Fibroblast of upper back skin (primary cell): ENCODE measurements at regions not wholly inside any gene's neighbourhood (a gene's known extent, or its start where the extent isn't known, plus 50 kb on each side); places are given as distances from the start of the nearest gene placed in this dataset.
"Not testable (repeated sequence)": the region's sequence is repeated elsewhere in the genome, so short reads cannot be mapped to it uniquely, and the experiment has no call there.

Experiments
- DNase-seq: peaks from one replicate; pipeline ENCODE4 v3.0.0-alpha.2; 2013

DNA sequence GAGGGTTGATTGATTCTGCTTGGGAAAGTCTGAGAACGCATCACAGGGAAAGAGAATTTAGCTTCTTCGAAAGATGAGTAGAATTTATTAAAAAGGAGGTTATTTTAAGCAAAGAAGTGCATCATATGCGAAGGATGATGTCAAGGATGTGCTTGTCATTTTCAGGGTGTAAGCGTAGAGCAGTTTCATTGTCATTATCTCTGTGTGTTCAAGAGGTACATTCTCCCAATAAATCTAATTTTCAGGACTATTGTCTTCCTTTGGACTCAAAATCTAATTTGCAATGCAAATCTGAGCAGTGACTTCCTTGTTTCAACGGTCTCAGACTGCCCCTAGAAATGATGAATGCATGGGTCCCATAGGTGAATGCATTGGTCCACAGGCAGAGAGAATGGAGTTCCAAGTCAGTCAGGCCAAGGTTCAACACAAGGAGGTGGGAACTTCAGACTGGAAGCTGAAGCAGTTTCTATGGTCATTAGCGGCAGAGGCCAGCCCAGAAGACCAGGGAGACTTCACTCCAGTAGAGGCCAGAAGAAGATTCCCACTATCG is 99.8 kb downstream of the CDC42EP3 start:
- DNase-seq, result no peak

DNA sequence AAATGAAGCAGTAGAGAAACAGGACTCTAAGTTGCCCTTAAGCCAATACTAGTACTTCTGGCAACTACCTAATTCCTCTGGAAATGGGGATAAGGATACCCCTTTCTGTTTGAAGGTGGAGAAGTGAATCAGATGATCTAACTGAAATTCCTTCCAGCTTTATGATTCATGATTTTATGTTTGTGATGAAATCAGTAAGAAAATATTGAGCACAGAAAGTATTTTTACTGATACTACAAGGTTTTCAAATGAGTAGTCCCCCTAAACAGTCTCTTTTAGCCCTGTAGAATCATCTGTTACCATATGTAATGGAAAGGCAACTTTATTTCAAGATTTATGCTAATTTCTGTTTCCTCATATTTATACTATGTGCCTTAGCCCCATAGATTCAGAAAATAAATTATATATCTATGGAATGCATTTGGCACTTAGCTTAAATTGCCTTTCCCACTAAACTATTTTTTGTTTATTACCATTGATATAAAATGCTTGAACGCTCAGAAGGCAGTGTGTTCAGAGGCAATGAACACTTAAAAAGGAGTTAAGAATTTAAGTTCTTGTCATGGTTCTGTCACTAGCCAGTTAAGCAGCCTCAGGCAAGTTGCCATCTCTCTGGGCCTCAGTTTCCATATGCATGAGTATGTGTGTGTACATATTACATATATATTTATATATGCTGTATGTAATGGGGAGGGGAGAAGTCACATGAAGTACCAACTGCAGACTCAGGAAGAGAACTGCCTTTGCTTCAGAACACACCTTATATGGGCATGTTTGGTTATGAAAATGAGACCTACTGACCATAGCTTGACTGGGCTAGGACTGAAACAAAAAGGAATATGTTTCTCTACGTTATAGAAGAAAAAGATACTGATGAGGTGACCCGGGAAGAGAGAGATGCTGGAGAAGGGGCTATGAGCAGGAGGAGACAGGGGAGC is 97.7 kb downstream of the CDC42EP3 start:
- DNase-seq, result peak; percentile 74

- no peak for DNase-seq
Observed at GRCh38 chr2:37575780-37576179, 95.7 kb downstream of the CDC42EP3 start.

DNA sequence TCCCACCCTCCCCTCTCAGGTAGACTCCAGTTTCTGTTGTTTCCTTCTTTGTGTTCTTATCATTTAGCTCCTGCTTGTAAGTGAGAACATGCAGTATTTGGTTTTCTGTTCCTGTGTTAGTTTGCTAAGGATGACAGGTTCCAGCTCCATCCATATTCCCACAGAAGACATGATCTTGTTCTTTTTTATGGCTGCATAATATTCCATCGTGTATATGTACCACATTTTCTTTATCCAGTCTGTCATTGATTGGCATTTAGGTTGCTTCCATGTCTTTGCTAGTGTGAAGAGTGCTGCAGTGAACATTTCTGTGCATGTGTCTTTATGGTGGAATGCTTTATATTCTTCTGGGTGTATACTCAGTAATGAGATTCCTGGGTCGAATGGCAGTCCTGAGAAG is 95.2 kb downstream of the CDC42EP3 start:
- not testable (repeated sequence) for DNase-seq

- no peak for DNase-seq
Observed at GRCh38 chr2:37576831-37577230, 94.6 kb downstream of the CDC42EP3 start.

DNA sequence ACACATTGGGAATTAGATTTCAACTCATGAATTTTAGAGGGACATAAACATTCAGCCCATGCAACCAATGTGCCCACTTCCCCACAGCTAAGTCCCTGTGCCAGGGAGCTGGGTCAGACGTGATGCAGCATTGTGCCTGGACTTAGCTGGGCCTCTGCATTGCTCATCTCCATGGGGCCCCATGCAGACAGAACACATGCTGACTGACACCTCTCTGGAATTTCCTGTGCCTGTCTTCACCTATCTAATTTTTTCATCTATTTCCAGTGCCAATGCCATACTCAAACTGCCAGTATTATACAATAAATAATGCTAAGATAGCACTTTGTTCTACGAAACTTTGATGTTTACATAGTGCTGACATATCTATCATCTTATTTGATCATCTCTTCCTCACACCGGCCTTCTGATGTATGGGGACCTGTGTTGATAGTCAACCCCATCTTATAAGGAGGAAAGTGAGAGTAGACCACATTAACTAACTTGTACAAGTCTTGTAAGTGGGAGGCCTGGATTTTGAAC is 92.2 kb downstream of the CDC42EP3 start:
- DNase-seq, result no peak

GRCh38 chr2:37579949-37580348 is 91.5 kb downstream of the CDC42EP3 start:
- not testable (repeated sequence) for DNase-seq

DNA sequence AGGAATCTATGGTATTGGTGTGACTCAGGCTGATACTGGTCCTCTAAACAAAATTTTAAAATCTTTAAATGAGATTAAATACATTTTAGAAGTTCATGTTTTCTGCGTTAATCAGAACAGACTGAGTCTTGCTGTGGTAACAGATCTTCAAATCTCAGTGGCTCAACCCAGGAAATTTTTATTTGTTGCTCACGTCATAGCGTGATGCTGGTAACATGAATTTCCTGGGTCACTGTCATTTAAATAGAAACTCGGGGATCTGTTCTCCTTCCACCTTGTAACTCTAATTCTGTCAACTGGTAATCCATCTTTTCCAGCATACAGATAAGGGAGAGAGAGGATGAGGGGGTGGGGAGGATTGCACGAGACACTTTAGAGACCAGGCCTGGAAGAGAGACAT is 90.0 kb downstream of the CDC42EP3 start:
- DNase-seq, result no peak

GRCh38 chr2:37582481-37583220 is 88.8 kb downstream of the CDC42EP3 start:
- DNase-seq, result peak; percentile 60

GRCh38 chr2:37583402-37583801 is 88.0 kb downstream of the CDC42EP3 start:
- DNase-seq, result no peak

DNA sequence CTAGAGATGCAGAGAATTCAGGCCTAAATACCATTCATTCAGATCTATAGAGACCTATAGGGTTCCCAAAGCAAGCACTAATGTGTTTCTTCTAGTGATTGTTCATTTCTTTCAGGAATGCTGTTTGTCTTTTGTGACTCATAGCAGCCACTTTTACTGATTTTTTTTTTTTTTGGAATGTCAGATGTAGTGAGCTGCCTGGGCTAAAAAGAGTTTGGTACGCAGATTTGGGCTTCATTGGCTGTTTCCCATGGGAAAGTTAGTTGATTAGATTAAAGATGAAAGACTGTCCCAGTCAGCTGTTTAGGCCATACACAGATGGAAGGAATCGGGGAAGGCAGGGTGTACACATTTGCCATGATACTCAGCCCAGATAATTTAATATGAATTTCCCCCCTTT is 87.6 kb downstream of the CDC42EP3 start:
- peak; percentile 79 for DNase-seq

- DNase-seq, result no peak
Observed at GRCh38 chr2:37585295-37585908, 86.0 kb downstream of the CDC42EP3 start.

DNA sequence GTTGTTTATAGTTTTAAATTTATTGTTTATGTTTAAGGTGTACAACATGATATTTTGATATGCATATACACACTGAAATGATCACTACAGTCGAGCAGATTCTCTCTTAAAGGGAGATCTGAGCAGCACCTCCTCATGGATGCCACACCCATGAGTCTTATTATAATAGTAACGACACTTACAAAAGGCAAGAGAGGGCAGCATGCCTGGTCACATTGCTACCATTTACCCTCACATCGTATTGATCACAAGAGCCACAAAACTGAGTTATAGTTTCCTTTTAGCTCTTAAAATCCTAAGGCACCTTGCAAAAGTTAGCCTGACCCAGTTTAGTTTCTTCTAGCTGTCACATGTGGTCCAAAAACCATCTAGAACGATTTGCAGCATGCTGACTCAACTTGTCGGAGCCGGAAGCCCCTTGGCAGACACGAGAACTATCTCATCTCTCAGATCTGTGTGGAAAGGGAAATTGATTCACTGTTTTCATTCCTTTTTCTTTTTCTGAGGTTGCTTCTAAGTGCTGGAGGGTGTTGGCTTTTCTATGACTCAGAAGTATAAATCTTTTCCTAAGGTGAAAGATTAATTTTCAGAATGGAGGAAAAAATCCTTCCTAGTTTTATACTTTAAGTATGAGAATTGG is 85.3 kb downstream of the CDC42EP3 start:
- DNase-seq, result peak; percentile 96

DNA sequence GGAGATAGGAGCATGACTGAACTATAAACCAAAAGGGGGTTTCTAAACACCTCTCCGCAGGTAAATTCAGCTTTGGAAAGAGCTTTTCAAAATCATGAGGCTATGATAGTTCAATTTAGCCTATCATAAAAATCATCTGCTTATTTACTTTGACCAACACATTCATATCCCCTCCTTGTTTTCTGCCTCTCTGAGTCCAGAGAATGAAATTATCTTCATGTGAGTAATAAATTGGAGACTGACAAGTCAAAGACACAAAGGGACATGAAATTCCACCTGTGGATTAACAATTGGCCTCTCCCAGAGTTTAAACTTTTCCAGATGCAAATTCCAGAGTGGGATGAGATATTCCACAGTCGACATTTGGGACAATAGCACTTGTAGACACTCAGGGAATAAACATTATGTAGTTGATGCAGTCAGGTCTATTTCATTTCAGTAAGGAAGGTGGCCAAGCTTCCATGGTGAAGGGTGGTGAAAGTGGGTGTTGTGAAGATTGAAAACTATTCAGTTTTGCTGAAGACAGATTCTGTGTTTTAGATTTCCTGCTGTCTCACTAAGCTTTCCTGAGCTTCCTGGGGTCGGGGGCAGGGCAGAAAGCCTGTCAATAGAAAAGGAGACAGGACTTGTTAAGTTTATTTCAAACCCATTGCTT is 84.7 kb downstream of the CDC42EP3 start:
- DNase-seq, result peak; percentile 72

DNA sequence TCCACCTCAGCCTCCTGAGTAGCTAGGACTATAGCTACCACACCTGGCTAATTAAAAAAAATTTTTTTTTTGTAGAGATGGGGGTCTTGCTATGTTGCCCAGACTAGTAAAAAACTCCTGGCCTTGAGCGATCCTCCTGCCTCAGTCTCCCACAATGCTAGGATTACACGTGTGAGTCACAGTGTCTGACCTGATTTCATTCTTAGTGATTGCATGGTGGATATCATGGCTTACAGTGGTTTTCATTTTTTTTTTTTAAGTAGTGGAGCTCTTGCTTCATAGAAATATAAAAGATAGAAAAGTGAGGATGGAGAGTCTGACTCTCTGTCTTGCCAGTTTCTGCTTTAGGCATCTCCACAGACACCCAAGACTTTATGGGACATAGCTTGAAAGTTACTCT is 83.6 kb downstream of the CDC42EP3 start:
- DNase-seq, result no peak

DNA sequence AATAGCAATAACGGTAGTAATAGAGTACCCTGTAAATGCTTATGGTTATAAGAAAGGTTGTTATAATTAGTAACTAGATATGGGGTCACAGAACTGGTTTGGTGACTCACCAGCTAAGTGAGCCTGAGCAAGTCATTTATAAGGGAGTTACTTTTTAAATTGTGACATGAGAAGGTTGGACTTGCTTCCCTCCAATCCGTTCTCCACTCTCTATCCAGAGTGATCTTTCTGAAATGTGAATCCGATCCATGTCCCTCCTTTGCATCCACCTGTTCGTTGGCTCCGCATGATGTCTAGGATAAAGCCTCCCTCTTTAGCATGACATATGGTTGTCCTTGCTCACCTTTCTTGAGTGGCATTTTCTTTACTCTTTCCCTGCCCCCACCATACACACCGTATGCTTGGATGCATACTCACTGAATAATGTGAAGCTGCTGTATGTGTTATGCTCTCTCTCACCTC is 83.1 kb downstream of the CDC42EP3 start:
- no peak for DNase-seq

DNA sequence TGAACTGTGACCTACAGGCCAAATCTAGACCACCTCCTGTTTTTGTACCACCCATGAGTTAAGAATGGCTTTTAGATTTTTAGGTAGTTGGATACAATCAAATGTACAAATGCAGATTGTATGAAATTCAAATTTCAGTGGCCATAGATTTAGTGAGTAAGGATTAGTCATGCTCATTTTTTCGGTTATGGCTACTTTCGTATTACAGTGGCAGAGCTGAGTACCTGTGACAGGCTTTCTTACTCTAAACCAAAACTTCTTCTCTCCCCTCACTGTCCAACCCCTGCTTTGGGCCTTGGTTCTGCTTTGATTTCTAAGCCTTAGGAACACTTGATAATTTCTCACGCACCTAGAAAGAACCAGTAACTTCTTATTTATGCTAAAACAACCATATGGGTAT is 82.1 kb downstream of the CDC42EP3 start:
- no peak for DNase-seq

GRCh38 chr2:37590119-37590571 is 81.3 kb downstream of the CDC42EP3 start:
- peak; percentile 91 for DNase-seq
